ENCODE measurements at regions not wholly inside any gene's neighbourhood (a gene's known extent, or its start where the extent isn't known, plus 50 kb on each side); places are given as distances from the start of the nearest gene placed in this dataset.

GRCh38 chr5:73291873-73292272 is 118.9 kb downstream of the TMEM174 start:
- Mint-ChIP-seq H3K9me3 (peaks cover 2% of the 10 kb centered on the region), H3K27ac (no peak overlapping the region), H3K4me1 (ENCODE audit: unreplicated experiment) (peaks cover 24% of the 10 kb centered on the region), H3K4me3 (no peak overlapping the region), H3K36me3 (peaks cover 6% of the 10 kb centered on the region), H3K27me3 (peaks cover 69% of the 10 kb centered on the region)
- TF ChIP-seq CTCF (conservative IDR thresholded peaks at IDR 0.05), result no peak
- DNase-seq (ENCODE audit: extremely low spot score, unreplicated experiment), result no peak

GRCh38 chr5:73290242-73290641 is 117.2 kb downstream of the TMEM174 start:
- Mint-ChIP-seq H3K36me3 (no peaks in the 10 kb centered on the region), H3K9me3 (peaks cover 7% of the 10 kb centered on the region), H3K27ac (no peak overlapping the region), H3K27me3 (peaks cover 54% of the 10 kb centered on the region), H3K4me1 (ENCODE audit: unreplicated experiment) (peaks cover 20% of the 10 kb centered on the region), H3K4me3 (no peak overlapping the region)
- DNase-seq (ENCODE audit: extremely low spot score, unreplicated experiment), result no peak
- TF ChIP-seq CTCF (conservative IDR thresholded peaks at IDR 0.05), result no peak

- H3K27ac Mint-ChIP-seq, result no peak overlapping the region
- H3K4me1 Mint-ChIP-seq (ENCODE audit: unreplicated experiment), result peaks cover 26% of the 10 kb centered on the region
- TF ChIP-seq CTCF (conservative IDR thresholded peaks at IDR 0.05), result no peak
- H3K36me3 Mint-ChIP-seq, result no peaks in the 10 kb centered on the region
- H3K27me3 Mint-ChIP-seq, result peaks cover 52% of the 10 kb centered on the region
- H3K4me3 Mint-ChIP-seq, result no peak overlapping the region
- peaks cover 9% of the 10 kb centered on the region for H3K9me3 Mint-ChIP-seq
- DNase-seq (ENCODE audit: extremely low spot score, unreplicated experiment), result no peak
Observed at GRCh38 chr5:73288803-73289720, 116.1 kb downstream of the TMEM174 start.

- no peak for TF ChIP-seq CTCF (conservative IDR thresholded peaks at IDR 0.05)
- Mint-ChIP-seq H3K4me1 (ENCODE audit: unreplicated experiment) (peaks cover 46% of the 10 kb centered on the region), H3K36me3 (no peaks in the 10 kb centered on the region), H3K27me3 (peaks cover 49% of the 10 kb centered on the region), H3K4me3 (no peak overlapping the region), H3K9me3 (peaks cover 11% of the 10 kb centered on the region), H3K27ac (no peak overlapping the region)
- no peak for DNase-seq (ENCODE audit: extremely low spot score, unreplicated experiment)
Observed at GRCh38 chr5:73286896-73287295, 113.9 kb downstream of the TMEM174 start.

GRCh38 chr5:73284985-73285384 is 112.0 kb downstream of the TMEM174 start:
- DNase-seq (ENCODE audit: extremely low spot score, unreplicated experiment), result no peak
- TF ChIP-seq CTCF (conservative IDR thresholded peaks at IDR 0.05), result no peak
- peaks cover 38% of the 10 kb centered on the region for H3K27me3 Mint-ChIP-seq

More at GRCh38 chr5:73284985-73285384, 112.0 kb downstream of the TMEM174 start:
- Mint-ChIP-seq H3K36me3 (no peaks in the 10 kb centered on the region), H3K27ac (no peak overlapping the region), H3K4me3 (no peak overlapping the region), H3K9me3 (peaks cover 11% of the 10 kb centered on the region), H3K4me1 (ENCODE audit: unreplicated experiment) (peaks cover 49% of the 10 kb centered on the region)
